GM19099 (cell line): ENCODE measurements at regions not wholly inside any gene's neighbourhood (a gene's known extent, or its start where the extent isn't known, plus 50 kb on each side); places are given as distances from the start of the nearest gene placed in this dataset.

Experiments used
- POLR2A ChIP-seq: IDR thresholded peaks from 3 replicates; pipeline ENCODE4 v1.6.1; 2011; ENCODE audit warnings: low read depth; ENCODE audit not compliant: insufficient read length; ENCODE audit errors: extremely low read depth

DNA sequence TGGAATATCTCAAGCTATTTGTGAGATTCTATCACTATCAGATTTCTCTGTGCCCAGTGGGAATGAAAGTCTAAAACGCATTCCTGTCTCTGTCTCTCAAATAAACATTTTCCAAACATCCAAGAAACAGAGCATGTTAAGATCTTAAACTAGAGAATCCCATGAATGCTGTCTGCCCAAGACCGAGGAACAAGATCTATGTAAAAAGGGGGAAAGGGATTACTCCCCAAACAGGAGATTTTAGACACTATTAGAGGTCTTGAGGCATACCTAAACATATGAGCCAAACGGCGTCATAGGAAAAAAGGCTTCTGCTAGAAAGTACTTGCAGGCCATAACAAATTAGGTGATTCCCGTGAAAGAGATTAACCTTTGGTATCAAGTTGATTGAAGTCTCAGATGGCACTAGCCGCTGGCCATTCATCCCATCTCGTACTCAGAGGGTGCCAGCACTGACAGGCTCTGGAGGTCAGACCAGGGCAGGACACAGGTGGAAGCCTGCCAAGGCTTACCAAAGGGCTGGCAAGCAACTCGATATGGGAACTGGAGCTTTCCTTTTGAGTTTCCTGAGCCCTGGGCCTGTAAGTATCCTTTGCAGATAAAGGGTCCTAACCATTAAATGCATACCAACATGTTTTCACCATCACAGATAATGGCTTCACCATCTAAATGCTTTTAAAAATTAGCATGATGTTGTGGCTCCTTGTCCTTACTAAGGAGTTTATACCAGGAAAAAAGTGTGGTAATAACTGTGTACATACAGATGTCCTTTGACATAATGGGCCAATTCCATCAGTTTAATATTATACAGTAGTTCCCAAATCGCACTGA is 225.2 kb downstream of the FOXO1 start:
- no peak for TF ChIP-seq POLR2A

DNA sequence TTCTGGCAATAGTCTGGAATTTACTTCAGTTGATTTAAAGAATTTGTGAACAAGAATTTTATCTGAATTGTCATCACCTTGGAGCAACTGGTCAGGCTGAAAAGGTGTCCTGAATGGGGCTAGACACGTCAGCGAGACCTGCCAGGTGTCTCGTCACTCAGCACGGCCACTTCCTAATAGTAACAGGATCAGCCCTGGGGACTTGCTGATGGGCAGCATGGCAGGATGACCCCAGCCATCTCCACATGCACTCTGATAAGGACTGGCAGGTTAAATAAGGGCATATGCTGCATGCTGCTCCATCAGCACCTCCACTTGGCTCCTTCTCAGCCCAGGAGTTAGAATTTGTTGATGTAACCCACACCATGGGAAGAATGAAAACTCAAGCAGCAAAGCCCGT is 224.2 kb downstream of the FOXO1 start:
- no peak for TF ChIP-seq POLR2A

DNA sequence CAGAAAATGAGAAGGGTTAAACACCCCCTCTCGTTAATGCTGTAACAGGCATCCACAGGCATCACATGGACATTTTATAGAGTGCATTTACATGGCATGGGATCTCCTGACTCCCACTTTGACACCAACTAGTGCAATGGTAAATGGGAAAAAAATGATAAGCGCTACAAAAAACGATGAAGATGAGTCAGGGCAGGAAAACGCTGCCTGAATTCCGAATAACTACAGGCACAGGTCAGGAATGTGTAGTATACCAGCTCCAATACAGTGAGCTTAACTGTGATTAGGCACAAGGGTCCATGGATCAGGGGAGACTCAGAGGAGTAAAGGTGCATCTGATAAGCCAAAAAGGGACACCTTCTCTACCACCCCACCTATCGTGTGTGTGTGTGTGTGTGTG is 223.6 kb downstream of the FOXO1 start:
- no peak for TF ChIP-seq POLR2A

DNA sequence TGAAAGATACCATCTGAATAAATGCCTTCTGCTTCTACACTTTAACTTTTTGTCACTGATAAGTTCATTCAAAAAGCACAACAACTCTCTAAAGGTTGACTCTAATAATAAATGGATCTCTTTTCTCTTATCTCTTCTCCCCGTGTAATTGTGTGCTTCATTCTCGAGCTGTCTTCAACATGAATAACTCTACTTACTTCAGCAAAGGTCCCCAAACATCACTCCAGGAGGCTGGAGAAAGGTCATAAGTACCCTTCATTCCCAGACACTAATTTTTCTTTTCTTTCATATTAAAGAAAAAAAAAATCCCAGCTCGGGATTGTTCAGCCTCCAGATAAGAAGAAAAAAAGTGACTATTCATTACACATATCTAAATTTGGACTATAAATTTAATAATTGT is 222.2 kb downstream of the FOXO1 start:
- TF ChIP-seq POLR2A = no peak

DNA sequence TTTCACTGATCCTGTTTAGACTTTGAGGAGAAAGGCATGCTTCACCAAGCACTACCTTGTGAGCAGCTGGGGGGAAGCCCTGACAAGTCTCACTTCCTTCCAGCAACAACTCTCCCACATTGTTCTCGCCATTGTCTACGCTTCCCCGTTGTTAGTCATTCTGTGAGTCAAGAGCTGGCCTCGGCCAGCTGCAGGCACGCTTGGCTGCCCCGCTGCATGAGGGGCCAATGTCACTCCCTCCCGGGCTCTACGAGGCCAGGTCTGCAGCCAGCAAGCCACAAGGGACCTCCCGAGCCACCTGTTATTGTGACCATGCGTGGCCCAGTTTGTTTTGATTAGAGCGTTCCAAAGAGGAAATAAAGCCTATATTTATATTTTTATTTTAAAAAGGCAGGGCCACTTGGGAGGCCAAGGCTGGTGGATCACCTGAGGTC is 220.9 kb downstream of the FOXO1 start:
- no peak for TF ChIP-seq POLR2A

DNA sequence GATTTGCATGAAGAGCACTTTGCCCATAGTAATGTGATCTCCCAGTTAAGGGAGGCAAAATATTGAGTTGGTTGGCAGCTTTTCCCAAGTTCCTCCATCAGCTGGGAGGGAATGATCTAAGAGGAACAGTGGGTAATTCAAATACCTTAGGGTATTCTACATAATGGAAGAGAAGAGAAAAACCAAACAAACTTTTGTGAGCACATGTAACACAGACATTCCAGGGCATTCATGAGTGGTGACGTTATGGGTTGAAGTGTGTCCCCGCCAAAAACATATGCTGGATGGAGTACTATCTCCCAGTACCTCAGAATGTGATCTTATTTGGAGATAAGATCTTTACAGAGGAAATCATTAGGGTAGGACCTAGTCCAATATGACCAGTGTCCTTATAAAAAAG is 220.1 kb downstream of the FOXO1 start:
- no peak for TF ChIP-seq POLR2A

DNA sequence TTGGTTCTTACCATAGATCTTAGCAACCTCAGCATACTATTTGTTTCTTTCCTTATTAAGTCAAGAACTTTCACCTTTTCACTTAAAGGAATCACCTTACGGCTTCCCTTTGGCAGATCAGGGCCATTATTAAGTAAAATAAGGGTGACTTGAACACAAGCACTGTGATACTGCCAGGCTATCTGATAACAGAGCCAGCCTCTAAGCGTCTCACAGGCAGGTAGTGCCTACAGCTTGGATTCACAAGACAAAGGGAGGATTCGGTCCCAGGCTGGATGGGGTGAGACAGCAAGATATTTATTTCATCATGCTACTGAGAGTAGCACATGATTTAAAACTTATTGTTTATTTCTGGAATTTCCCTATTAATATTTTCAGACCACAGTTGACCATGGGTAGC is 218.6 kb downstream of the FOXO1 start:
- no peak for TF ChIP-seq POLR2A

DNA sequence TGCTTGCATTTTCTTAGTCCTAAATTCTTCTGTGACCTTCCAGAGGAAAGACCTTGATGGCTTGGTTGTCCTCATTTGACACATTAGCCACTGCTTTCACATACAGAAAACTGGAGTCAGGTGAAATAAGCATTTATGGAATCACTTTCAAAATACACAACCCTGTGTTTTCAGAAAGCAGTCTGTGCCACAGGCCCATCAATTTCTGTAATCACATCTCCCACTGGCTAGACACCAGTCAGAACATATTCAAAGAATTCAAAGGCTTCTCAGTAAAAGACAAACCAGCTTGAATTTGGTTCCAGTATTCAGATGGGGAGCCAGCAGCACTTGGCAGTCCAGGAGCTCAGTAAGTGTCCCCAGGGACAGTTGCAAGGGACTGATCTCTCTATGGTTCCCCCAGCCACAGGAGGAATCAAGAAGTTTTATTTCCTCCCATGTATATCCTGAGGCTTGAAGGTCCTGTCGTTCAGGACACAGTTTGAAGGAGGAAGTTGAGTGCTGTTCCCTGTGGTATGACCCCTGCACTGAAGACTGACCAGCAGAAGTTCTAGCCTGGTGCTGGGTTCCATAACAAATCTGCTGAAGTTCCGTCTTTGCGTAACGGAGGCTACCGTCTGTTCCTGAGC is 214.3 kb downstream of the FOXO1 start:
- no peak for TF ChIP-seq POLR2A

DNA sequence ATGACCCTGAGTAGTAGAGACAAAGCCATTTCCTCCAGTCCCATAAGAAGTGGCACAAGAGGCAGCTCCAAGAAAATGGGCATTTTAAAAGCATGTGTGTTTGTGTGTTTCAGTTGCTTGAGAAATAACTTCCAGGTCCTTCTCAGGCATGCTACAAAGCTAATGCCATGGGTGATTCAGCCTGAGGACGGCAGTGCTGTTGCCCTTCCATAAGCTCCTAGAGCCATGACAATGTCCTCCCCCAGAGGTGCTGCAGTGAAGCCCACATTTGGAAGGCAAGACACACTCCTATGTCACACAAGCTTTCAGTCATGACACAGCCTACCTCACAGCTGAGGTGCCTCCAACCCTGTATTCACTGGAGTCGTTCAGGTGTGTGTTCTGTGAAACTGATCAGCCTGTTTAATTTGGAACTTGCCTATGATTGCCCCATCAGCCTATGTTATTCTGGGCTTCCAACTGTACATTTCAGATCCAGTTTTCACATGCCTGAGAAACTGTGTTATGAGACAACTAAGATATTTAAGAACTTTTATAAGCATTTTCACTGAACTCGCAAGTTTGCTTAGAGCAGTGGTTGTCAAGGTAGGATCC is 213.6 kb downstream of the FOXO1 start:
- TF ChIP-seq POLR2A = no peak

DNA sequence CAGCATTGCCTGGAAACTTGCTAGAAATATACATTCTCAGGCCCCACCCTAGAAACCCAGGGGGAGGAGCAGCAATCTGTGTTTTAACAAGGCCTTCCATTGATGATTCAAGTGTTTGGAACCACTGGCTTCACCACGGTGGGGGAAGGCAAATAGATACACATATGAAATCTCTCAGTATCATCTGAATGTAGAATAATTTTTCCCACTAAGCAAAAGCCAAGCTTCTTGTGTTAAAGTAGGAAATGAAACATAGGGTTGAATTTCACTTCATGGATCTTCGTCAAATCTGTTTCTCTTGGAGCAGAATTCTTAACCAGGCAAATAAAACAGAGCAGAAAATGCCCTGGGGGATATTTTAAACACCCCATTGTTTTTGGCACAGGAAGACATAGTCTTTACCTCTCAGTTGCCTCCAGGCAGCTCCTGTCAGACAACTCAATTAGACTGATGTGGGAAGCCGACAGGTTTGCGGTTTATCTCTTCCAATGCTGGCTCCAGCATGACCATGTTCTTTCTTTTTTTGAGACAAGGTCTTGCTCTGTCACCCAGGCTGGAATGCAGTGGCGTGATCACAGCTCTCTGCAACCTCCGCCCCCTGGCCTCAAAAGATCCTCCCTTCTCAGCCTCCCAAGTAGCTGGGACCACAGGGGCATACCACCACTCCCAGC is 213.0 kb downstream of the FOXO1 start:
- no peak for TF ChIP-seq POLR2A

DNA sequence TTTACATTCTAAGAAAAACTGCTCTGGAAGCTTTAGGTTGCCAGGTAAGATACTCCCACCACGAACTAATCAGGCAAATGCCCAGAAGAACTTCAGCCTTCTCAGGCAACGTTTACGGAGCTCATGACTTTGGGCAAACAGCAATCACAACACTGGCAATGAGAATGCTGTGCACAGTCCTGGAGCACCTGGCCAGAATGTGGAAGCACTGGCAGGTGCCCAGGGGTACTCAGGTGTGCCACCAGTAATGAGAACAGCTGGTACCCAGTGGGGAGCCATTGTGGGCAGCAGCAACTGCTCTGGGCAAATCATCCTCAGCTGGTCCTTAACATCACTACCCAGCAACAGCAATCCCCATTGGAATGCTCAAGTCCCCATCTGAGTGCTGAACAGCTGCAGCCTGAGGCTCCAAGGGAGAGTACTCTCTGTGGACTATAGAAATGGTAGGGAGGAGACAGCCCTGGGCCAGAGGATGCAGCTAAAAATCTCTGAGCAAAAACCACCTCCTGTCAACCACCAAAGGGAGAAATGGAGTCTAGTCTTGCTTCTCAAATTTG is 210.0 kb downstream of the FOXO1 start:
- no peak for TF ChIP-seq POLR2A

DNA sequence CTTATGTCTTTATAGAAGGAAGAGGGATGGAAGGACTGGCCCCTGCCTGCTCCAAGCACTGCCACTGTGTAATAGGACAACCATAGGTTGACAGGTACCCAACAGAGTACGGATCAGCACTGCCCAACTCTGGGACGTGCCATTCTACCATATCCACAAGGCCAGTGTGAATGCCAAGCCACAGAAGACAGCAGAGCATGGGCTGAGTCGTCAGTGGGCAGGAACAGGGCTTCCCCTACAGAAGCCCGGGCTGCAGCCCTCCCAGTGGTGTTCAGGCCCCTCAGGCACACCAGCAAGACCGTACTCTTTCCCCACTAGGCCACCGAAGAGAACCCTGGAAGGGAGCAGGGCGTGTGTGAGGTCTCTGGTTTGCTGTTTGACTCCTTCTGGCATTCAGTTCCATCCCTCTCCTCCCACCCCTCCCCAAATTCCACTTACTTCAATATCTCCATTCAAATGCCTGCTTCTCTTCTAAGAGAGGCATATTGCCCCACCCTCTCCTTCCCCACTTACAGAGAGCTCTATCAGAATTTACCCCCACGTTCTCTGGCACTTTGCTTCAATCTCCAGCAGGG is 209.4 kb downstream of the FOXO1 start:
- TF ChIP-seq POLR2A = no peak

DNA sequence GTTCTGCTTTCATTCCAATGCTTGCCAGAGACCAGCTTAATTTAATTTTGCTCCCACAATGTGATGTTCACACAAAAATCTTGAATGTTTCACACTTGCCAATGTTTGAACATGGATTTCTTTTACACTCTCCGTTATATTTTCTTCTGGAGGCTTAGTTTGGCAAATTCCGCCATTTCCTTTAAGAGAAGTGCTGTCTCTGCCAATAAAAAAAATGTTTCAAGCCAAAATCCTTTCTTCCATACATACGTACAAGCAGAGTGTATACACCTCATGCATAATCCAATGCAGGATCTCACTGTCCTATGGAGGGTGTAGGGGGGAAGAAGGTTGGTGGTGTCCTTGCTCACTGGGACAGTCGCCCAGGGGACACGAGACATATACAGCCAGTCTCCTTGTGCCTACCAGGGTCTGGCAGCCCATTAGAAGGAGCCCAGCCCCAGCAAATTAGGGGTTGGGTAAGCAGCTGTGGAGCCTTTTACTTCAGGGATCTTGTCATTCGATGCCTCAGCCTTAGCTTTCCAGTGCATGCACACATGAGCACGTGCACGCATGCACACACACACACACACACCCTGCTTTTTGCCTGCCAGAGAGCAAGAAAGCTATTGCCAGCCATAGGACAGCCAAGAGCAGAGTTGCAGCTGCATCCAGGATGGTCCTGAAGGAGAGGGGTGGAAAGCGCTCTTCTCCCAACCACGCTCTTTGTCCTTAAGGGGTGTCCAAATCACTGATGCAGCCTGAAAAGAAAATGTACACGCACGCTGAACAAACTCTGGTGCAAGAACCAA is 208.3 kb downstream of the FOXO1 start:
- no peak for TF ChIP-seq POLR2A

DNA sequence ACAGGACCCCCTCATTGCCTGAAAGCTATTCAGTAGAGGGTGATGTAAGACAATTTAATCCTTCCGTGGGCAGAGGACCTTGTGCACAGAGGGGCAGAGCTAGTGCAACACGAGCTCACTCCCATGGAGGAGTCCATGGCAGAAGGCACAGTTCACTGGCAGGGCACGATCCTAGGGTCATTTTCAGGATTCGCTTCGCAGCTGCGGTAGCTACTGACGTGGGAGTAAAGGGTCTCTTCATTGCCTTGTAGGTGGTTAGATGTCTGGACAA is 207.8 kb downstream of the FOXO1 start:
- TF ChIP-seq POLR2A = no peak
